Mammary epithelial cell (primary cell): ENCODE measurements at regions not wholly inside any gene's neighbourhood (a gene's known extent, or its start where the extent isn't known, plus 50 kb on each side); places are given as distances from the start of the nearest gene placed in this dataset.

ENCODE experiments used
- EZH2 ChIP-seq: IDR thresholded peaks from 2 replicates; pipeline ENCODE4 v1.6.1; 2012; ENCODE audit warnings: low read length, inconsistent platforms, borderline replicate concordance
- TF ChIP-seq, protein P1 (sequence below), 2 donors: IDR thresholded peaks in 1 of 2; conservative IDR thresholded peaks in 1 of 2; 2 replicates each; pipeline ENCODE4 v1.5.1; 2011 to 2012; ENCODE audit warnings: inconsistent platforms in 2 of 2, low read length in 2 of 2, mild to moderate bottlenecking in 2 of 2, control low read depth in 1 of 2, low read depth in 1 of 2; ENCODE audit not compliant: insufficient read depth in 1 of 2; ENCODE audit errors: extremely low read depth in 1 of 2

DNA sequence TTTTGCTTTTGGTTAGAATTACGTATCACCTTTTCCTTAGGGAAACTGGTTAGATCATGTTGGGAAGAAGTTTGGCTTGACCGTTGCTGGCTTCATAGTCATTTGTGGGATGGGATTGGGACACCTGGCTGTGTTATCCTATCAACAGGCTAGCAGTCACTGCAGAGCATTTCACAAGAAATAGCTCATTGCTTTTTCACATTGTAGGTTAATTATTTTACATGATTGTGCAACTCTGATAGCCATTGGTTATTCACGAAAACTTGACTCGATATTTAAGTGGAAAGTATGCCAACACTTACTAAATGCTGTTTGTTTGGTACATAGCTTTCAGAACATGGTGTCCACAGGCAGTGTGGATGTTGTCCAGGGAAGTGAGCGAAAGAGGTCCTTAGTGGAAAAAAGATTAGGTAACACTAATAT, 89.4 kb downstream of the NKX2-1 start:
- TF ChIP-seq, protein P1, sequence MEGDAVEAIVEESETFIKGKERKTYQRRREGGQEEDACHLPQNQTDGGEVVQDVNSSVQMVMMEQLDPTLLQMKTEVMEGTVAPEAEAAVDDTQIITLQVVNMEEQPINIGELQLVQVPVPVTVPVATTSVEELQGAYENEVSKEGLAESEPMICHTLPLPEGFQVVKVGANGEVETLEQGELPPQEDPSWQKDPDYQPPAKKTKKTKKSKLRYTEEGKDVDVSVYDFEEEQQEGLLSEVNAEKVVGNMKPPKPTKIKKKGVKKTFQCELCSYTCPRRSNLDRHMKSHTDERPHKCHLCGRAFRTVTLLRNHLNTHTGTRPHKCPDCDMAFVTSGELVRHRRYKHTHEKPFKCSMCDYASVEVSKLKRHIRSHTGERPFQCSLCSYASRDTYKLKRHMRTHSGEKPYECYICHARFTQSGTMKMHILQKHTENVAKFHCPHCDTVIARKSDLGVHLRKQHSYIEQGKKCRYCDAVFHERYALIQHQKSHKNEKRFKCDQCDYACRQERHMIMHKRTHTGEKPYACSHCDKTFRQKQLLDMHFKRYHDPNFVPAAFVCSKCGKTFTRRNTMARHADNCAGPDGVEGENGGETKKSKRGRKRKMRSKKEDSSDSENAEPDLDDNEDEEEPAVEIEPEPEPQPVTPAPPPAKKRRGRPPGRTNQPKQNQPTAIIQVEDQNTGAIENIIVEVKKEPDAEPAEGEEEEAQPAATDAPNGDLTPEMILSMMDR (conservative IDR thresholded peaks at IDR 0.05 in 1 of 2, IDR thresholded peaks at IDR 0.05 in 1 of 2; ENCODE audit: extremely low read depth in 1 of 2, insufficient read depth in 1 of 2, low read depth in 1 of 2, low read length in 2 of 2): no peak
- no peak for TF ChIP-seq EZH2
